Breast epithelium (tissue), 4 donors: ENCODE measurements at regions not wholly inside any gene's neighbourhood (a gene's known extent, or its start where the extent isn't known, plus 50 kb on each side); places are given as distances from the start of the nearest gene placed in this dataset.

Experiments
- DNase-seq, 2 donors: peaks; one replicate each; pipeline ENCODE4 v3.0.0-alpha.2; 2019; ENCODE audit warnings: low spot score in 2 of 2
- H3K27ac ChIP-seq, 2 donors: fragments of 200-600 bp; sonication (generic) in 1 of 2; one replicate each; pipeline ENCODE4 v1.5.1; 2016 to 2019; ENCODE audit warnings: mild to moderate bottlenecking in 1 of 2
- H3K27me3 ChIP-seq, 2 donors: fragments of 200-600 bp; sonication (generic) in 1 of 2; one replicate each; pipeline versions ENCODE4 v1.5.1 to v1.6.0; 2017 to 2019; ENCODE audit warnings: control low read depth in 1 of 2, mild to moderate bottlenecking in 1 of 2
- H3K36me3 ChIP-seq: fragments of 200-600 bp; one replicate; pipeline ENCODE4 v1.5.1; 2019
- H3K4me1 ChIP-seq, 2 donors: fragments of 200-600 bp; sonication (generic); one replicate each; pipeline ENCODE4 v1.5.1; 2016 to 2019; ENCODE audit warnings: control low read depth in 1 of 2
- H3K4me3 ChIP-seq, 3 donors: fragments of 200-600 bp; sonication (generic); 1 replicate in 2 of 3; 2 replicates in 1 of 3; pipeline ENCODE4 v1.5.1; 2016 to 2019; ENCODE audit warnings: mild to moderate bottlenecking in 3 of 3, moderate library complexity in 2 of 3
- H3K9me3 ChIP-seq, 2 donors: fragments of 200-600 bp; sonication (generic) in 1 of 2; one replicate each; pipeline ENCODE4 v1.5.1; 2016 to 2019; ENCODE audit warnings: control low read depth in 1 of 2
- POLR2A ChIP-seq: fragments of 450-650 bp; IDR thresholded peaks from one replicate; pipeline ENCODE4 v1.6.1; 2016; ENCODE audit warnings: antibody characterized with exemption, mild to moderate bottlenecking, moderate library complexity
- POLR2AphosphoS5 ChIP-seq, 3 donors: sonication (generic); formaldehyde crosslinking; IDR thresholded peaks; one replicate each; pipeline ENCODE4 v1.6.1; 2017; ENCODE audit warnings: antibody characterized with exemption in 3 of 3
- intact Hi-C: fragments of 100-400 bp; cut with DNase I; formaldehyde crosslinking; loops from one replicate; pipeline ENCODE4 v1.15.1; 2023; ENCODE audit warnings: low total_unique reads
- TF ChIP-seq, protein P1 (sequence below), 3 donors: fragments of 450-650 bp; IDR thresholded peaks; one replicate each; pipeline ENCODE4 v1.5.1; 2016 to 2017; ENCODE audit warnings: antibody characterized with exemption in 3 of 3, mild to moderate bottlenecking in 3 of 3, moderate library complexity in 3 of 3

DNA sequence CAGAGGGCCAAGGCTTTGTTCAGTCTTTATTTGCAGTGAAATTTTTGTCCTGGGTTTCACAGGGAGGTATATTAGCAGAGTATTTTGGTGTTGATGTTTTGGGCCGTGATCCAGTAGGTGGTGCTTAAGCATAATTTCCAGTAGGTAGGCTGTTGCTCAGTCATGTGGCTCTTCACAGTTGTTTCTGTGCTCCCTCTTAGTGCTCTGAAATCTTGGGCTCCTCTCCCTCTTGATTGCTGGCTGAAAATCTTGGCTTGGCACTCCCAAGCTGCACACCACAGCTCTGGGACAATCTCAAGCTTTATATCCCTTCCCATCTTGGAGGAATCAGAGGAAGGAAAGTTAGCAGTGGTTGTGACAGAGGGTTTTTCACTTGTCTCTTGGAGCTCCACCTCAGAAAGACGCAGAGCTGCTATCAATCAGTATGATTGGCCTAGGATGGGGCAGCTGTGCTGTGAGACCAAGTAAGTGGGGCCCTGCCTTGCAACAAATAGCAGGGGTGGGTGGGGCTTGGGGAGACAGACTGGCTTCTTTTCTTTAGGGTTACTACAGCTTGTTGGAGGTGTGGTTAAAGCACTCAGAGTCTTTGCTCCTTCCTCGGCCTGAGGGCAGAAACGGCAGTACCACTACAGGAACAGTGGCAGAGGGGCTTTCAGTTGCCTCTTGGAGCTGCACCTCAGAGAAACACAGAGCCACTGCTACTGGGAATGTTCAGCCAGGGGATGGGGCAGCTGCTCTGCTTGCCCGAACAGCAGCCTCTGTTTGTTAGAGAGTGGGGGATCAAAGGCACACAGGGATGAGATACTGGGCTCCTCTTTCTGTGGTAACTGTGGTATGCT, 627.0 kb downstream of the SI start:
- Histone ChIP-seq H3K27ac (peak overlapping the region; percentile 6 to 77), H3K4me3 (peak overlapping the region in 2 of 3 donors; percentile 10 to 21), H3K27me3 (no peaks in the 10 kb centered on the region), H3K36me3 (no peaks in the 10 kb centered on the region), H3K4me1 (no peaks in the 10 kb centered on the region), H3K9me3 (no peaks in the 10 kb centered on the region)
- intact Hi-C loops = no loop called here
- no peak for DNase-seq
- TF ChIP-seq POLR2AphosphoS5 (IDR thresholded peaks at IDR 0.05) (no peak), POLR2A (no peak)
- TF ChIP-seq, protein P1, sequence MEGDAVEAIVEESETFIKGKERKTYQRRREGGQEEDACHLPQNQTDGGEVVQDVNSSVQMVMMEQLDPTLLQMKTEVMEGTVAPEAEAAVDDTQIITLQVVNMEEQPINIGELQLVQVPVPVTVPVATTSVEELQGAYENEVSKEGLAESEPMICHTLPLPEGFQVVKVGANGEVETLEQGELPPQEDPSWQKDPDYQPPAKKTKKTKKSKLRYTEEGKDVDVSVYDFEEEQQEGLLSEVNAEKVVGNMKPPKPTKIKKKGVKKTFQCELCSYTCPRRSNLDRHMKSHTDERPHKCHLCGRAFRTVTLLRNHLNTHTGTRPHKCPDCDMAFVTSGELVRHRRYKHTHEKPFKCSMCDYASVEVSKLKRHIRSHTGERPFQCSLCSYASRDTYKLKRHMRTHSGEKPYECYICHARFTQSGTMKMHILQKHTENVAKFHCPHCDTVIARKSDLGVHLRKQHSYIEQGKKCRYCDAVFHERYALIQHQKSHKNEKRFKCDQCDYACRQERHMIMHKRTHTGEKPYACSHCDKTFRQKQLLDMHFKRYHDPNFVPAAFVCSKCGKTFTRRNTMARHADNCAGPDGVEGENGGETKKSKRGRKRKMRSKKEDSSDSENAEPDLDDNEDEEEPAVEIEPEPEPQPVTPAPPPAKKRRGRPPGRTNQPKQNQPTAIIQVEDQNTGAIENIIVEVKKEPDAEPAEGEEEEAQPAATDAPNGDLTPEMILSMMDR (IDR thresholded peaks at IDR 0.05) = no peak

DNA sequence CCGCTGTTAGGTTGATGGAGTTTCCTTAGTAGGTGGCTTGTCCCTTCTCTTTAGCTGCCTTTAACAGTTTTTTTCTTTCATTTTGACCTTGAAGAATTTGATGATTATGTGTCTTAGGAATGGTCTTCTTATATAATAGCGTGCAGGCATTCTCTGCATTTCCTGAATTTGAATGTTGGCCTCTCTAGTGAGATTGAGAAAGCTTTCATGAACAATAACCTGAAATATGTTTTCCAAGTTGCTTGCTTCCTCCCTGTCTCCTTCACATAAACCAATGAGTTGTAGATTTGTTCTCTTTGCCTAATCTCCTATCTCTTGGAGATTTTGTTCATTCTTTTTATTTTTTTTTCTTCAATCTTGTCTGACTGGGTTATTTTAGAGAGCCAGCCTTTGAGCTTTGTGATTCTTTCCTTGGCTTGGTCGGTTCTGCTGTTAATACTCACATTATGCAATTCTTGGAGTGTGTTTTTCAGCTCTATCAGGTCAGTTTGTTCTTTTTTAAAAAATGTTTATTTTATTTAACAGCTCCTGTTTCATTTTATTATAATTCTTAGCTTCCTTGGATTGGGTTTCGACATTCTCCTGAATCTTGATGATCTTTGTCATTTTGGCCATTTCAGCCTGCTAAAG, 627.9 kb downstream of the SI start:
- TF ChIP-seq POLR2A (no peak), POLR2AphosphoS5 (IDR thresholded peaks at IDR 0.05) (no peak)
- TF ChIP-seq, protein P1 (IDR thresholded peaks at IDR 0.05) = no peak
- H3K27ac ChIP-seq = no peak overlapping the region
- intact Hi-C loops = no loop called here
- H3K27me3 ChIP-seq = no peaks in the 10 kb centered on the region
- no peak for DNase-seq
- H3K36me3 ChIP-seq = no peaks in the 10 kb centered on the region
- no peak overlapping the region for H3K4me3 ChIP-seq
- no peaks in the 10 kb centered on the region for H3K4me1 ChIP-seq
- no peaks in the 10 kb centered on the region for H3K9me3 ChIP-seq

DNA sequence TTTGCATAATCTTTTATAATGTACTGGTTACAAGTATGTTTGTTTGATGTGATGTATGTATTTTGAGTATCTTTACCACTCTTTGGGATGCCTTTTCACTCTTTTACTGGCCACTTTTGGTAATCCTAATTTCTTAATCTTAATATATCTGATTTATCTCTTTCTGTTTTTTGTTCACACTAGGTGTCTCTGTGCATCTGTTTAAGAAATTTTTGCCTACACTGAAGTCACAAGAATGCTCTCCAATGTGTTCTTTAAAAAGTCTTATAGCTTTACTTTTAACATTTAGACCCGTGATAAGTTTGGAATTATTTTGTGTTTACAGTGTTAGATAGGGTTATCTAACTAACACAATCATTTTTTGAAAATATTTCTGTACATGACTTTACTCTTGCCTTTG, 659.1 kb downstream of the SI start:
- Histone ChIP-seq H3K27me3 (no peaks in the 10 kb centered on the region), H3K27ac (no peak overlapping the region), H3K9me3 (no peaks in the 10 kb centered on the region), H3K4me3 (no peak overlapping the region), H3K36me3 (no peaks in the 10 kb centered on the region), H3K4me1 (no peaks in the 10 kb centered on the region)
- no peak for TF ChIP-seq POLR2A
- TF ChIP-seq, protein P1 (IDR thresholded peaks at IDR 0.05) = no peak
- TF ChIP-seq POLR2AphosphoS5 (IDR thresholded peaks at IDR 0.05) = no peak
- no peak for DNase-seq
- intact Hi-C loops = no loop called here

DNA sequence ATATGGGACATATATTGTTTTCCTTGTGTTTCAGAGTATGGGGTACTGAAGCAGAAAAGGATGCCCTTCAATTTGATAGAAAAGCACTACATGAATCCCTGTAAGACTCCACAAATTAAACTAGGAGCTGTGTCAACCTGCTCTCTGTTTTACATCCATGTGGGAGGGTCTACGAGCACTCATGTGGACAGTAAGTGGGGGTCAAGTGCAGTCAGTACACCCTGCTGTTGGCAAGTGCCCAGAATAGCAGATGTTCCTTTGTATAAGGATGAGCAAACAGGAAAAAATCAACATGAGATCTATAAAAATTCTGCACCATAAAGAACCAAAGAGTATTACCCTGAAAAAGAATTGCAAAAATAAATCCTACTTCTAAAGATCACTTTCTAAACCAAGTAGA, 659.9 kb downstream of the SI start:
- Histone ChIP-seq H3K4me1 (no peaks in the 10 kb centered on the region), H3K27me3 (no peaks in the 10 kb centered on the region), H3K27ac (no peak overlapping the region), H3K4me3 (no peak overlapping the region), H3K9me3 (no peaks in the 10 kb centered on the region), H3K36me3 (no peaks in the 10 kb centered on the region)
- TF ChIP-seq POLR2A = no peak
- no peak for TF ChIP-seq POLR2AphosphoS5 (IDR thresholded peaks at IDR 0.05)
- TF ChIP-seq, protein P1 (IDR thresholded peaks at IDR 0.05) = no peak
- intact Hi-C loops = no loop called here
- no peak for DNase-seq

DNA sequence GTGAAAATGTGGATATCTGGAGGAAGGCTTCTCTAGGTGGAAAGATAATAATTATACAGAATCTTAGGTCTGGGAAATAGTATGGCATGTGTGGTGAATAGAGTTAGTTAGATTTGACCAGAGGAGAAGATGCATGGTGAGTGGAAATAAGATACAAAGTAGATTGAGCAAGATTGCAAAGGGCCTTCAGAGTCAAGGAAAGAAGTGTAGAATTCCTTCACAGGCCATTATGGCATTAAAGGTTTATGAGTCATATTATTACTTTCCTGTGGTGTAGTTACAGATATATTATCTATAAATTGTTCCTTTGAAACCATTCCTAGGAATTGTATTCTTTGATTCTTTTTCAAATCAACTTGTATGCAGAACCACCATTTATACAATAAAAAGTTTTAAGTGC, 660.3 kb downstream of the SI start:
- no peaks in the 10 kb centered on the region for H3K9me3 ChIP-seq
- no peaks in the 10 kb centered on the region for H3K27me3 ChIP-seq
- TF ChIP-seq POLR2AphosphoS5 (IDR thresholded peaks at IDR 0.05) = no peak
- no peak for TF ChIP-seq POLR2A
- TF ChIP-seq, protein P1 (IDR thresholded peaks at IDR 0.05) = no peak
- no peaks in the 10 kb centered on the region for H3K36me3 ChIP-seq
- H3K4me1 ChIP-seq = no peaks in the 10 kb centered on the region
- DNase-seq = no peak
- no peak overlapping the region for H3K27ac ChIP-seq
- H3K4me3 ChIP-seq = no peak overlapping the region
- intact Hi-C loops = no loop called here
